CD4-positive, alpha-beta T cell (primary cell): ENCODE measurements at regions not wholly inside any gene's neighbourhood (a gene's known extent, or its start where the extent isn't known, plus 50 kb on each side); places are given as distances from the start of the nearest gene placed in this dataset.

Experiments
- ATAC-seq: fragments of 200-7000 bp; cut with Tn5 transposase; one replicate; pipeline ENCODE4 v1.10.0; 2022; ENCODE audit warnings: mild to moderate bottlenecking; ENCODE audit not compliant: poor library complexity
- CTCF ChIA-PET: fragments of 350-600 bp; sonication (Branson Sonifier 250); formaldehyde crosslinking; loops from one replicate; lab custom pipeline; 2021; ENCODE audit warnings: antibody characterized with exemption, inconsistent platforms; lab: Charles Lee
- POLR2A ChIA-PET: fragments of 350-600 bp; sonication (Branson Sonifier 250); formaldehyde crosslinking; loops from one replicate; lab custom pipeline; 2021; ENCODE audit warnings: antibody characterized with exemption, inconsistent platforms; lab: Charles Lee
- DNase-seq, 14 experiments: peaks; one replicate each; pipeline ENCODE4 v3.0.0-alpha.2; 2013 to 2020; ENCODE audit warnings: mixed read lengths in 2 of 14
- H3K27ac ChIP-seq, 2 donors: one replicate each; pipeline versions ENCODE4 v1.5.1 to v1.7.0; 2013; ENCODE audit warnings: low read length in 2 of 2, low read depth in 1 of 2, mild to moderate bottlenecking in 1 of 2
- H3K27me3 ChIP-seq, 2 experiments: 1 replicate in 1 of 2; 2 replicates in 1 of 2; pipeline versions ENCODE4 v1.6.1 to v1.7.0; 2013; ENCODE audit warnings: low read length in 2 of 2, control low read depth in 1 of 2, mild to moderate bottlenecking in 1 of 2, moderate library complexity in 1 of 2; ENCODE audit not compliant: insufficient read depth in 2 of 2, control insufficient read depth in 1 of 2
- H3K36me3 ChIP-seq: one replicate; pipeline ENCODE4 v1.6.1; 2013; ENCODE audit warnings: low read length, control low read depth; ENCODE audit not compliant: insufficient read depth
- H3K4me1 ChIP-seq: one replicate; pipeline ENCODE4 v1.6.1; 2013; ENCODE audit warnings: low read length, control low read depth; ENCODE audit not compliant: insufficient read depth
- H3K4me3 ChIP-seq: one replicate; pipeline ENCODE4 v1.5.1; 2013; ENCODE audit warnings: mild to moderate bottlenecking, low read length, moderate library complexity
- H3K9me3 ChIP-seq, 2 experiments: 1 replicate in 1 of 2; 2 replicates in 1 of 2; pipeline versions ENCODE4 v1.6.1 to v1.7.0; 2013; ENCODE audit warnings: low read length in 2 of 2, mild to moderate bottlenecking in 2 of 2, control low read depth in 1 of 2, moderate library complexity in 1 of 2; ENCODE audit not compliant: control insufficient read depth in 1 of 2, insufficient read depth in 1 of 2
- H3K27ac Mint-ChIP-seq: one replicate; pipeline ENCODE4 v1.8.0; 2020; ENCODE audit warnings: mixed read lengths
- H3K27me3 Mint-ChIP-seq: one replicate; pipeline ENCODE4 v1.8.0; 2021; ENCODE audit warnings: mixed read lengths
- H3K36me3 Mint-ChIP-seq: one replicate; pipeline ENCODE4 v1.8.0; 2021; ENCODE audit warnings: low read depth, mixed read lengths
- H3K4me1 Mint-ChIP-seq: one replicate; pipeline ENCODE4 v1.8.0; 2021; ENCODE audit warnings: low read depth, mixed read lengths
- H3K4me3 Mint-ChIP-seq: one replicate; pipeline ENCODE4 v1.8.0; 2020; ENCODE audit warnings: mild to moderate bottlenecking, mixed read lengths
- H3K9me3 Mint-ChIP-seq: one replicate; pipeline ENCODE4 v1.8.0; 2020; ENCODE audit warnings: mixed read lengths
- intact Hi-C, 2 experiments: fragments of 100-400 bp; cut with DNase I in 1 of 2; cut with micrococcal nuclease in 1 of 2; formaldehyde crosslinking; loops; one replicate each; pipeline versions ENCODE4 v1.15.1 to v1.9.0; 2023 to 2025; cut with DNase I, micrococcal nuclease
- TF ChIP-seq, protein P1 (sequence below): fragments of 200-600 bp; IDR thresholded peaks from one replicate; pipeline ENCODE4 v1.8.0; 2022; ENCODE audit warnings: antibody characterized with exemption, mild to moderate bottlenecking

DNA sequence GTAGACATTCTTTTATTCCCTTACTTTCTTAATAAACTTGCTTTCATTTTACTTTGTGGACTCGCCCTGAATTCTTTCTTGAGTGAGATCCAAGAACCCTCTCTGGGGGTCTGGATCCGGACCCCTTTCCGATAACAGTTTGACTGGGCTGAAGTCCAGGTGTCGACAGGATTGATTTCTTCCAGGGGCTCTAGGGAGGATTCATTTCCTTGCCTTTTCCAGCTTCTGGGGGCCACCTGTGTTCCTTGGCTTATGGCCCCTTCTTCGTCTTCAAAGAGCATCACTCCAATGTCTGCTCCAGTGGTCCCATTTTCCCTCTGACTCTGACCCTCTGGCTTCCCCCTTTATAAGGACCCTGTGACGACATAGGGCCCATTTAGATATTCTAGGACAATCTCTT is 67.5 kb downstream of the COPS8 start:
- Mint-ChIP-seq H3K4me1 (no peaks in the 10 kb centered on the region), H3K36me3 (no peaks in the 10 kb centered on the region), H3K27ac (no peak overlapping the region), H3K27me3 (no peaks in the 10 kb centered on the region), H3K4me3 (no peak overlapping the region), H3K9me3 (peaks cover under 1% of the 10 kb centered on the region)
- intact Hi-C loops: loop anchor here (5.0 kb wide), 1 partner anchor 269 kb away; no protein-coding TSS in a partner anchor
- POLR2A ChIA-PET: no interaction called here
- Histone ChIP-seq H3K4me1 (peaks cover 3% of the 10 kb centered on the region), H3K9me3 (peaks cover 5 to 6% of the 10 kb centered on the region in 2 experiments), H3K27ac (no peak overlapping the region), H3K27me3 (no peaks in the 10 kb centered on the region), H3K36me3 (no peaks in the 10 kb centered on the region), H3K4me3 (no peak overlapping the region)
- CTCF ChIA-PET: interaction anchor here (1.4 to 2.2 kb wide), 2 partner anchors 268 to 322 kb away, joined by 5 to 10 read pairs; no protein-coding TSS in a partner anchor
- TF ChIP-seq, protein P1, sequence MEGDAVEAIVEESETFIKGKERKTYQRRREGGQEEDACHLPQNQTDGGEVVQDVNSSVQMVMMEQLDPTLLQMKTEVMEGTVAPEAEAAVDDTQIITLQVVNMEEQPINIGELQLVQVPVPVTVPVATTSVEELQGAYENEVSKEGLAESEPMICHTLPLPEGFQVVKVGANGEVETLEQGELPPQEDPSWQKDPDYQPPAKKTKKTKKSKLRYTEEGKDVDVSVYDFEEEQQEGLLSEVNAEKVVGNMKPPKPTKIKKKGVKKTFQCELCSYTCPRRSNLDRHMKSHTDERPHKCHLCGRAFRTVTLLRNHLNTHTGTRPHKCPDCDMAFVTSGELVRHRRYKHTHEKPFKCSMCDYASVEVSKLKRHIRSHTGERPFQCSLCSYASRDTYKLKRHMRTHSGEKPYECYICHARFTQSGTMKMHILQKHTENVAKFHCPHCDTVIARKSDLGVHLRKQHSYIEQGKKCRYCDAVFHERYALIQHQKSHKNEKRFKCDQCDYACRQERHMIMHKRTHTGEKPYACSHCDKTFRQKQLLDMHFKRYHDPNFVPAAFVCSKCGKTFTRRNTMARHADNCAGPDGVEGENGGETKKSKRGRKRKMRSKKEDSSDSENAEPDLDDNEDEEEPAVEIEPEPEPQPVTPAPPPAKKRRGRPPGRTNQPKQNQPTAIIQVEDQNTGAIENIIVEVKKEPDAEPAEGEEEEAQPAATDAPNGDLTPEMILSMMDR: no peak
- DNase-seq (no peak), ATAC-seq (no peak)

DNA sequence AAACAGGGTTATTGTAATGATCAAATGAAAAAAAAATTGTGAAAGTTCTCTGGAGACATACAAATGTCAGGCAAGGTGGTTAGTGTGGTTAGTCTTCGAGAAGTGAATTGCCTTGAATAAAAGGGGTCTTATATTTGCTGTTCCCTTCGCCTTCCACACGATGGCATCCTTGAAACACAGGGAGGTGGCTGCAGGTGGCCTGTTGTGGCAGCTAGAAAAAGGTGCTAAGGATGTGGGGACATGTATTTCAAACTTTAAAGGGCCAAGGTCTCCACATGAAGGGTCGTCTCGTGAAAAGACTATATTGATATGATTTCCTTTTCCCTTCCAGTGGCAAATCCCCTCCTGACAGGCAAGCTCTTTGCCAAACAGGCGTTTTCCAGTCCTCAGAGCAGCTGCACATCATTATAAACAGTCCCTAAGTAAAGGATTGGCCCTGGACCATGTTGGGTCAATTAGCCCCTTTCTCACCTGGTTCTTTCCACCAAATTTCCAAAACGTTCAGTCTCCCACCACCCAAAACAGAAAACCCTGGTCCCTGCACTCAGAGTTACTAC is 68.5 kb downstream of the COPS8 start:
- Histone ChIP-seq H3K4me3 (no peak overlapping the region), H3K27ac (no peak overlapping the region), H3K36me3 (no peaks in the 10 kb centered on the region), H3K9me3 (no peaks in the 10 kb centered on the region), H3K27me3 (no peaks in the 10 kb centered on the region), H3K4me1 (peaks cover 4% of the 10 kb centered on the region)
- POLR2A ChIA-PET: interaction anchor here (0.8 to 0.9 kb wide), 2 partner anchors 267 to 321 kb away, joined by 3 to 5 read pairs; no protein-coding TSS in a partner anchor
- Mint-ChIP-seq H3K4me3 (no peak overlapping the region), H3K4me1 (no peaks in the 10 kb centered on the region), H3K27ac (no peak overlapping the region), H3K36me3 (no peaks in the 10 kb centered on the region), H3K27me3 (no peaks in the 10 kb centered on the region), H3K9me3 (no peaks in the 10 kb centered on the region)
- CTCF ChIA-PET: interaction anchor here (0.8 to 2.2 kb wide), 4 partner anchors 267 to 418 kb away, joined by 3 to 11 read pairs (median 8); no protein-coding TSS in a partner anchor
- intact Hi-C loops: loop anchor here (1.0 to 5.0 kb wide), 4 partner anchors 268 to 591 kb away; no protein-coding TSS in a partner anchor
- ATAC-seq (peak; percentile 66), DNase-seq (peak; percentile 17 to 74 (median 40))
- TF ChIP-seq, protein P1: peak; percentile 61

DNA sequence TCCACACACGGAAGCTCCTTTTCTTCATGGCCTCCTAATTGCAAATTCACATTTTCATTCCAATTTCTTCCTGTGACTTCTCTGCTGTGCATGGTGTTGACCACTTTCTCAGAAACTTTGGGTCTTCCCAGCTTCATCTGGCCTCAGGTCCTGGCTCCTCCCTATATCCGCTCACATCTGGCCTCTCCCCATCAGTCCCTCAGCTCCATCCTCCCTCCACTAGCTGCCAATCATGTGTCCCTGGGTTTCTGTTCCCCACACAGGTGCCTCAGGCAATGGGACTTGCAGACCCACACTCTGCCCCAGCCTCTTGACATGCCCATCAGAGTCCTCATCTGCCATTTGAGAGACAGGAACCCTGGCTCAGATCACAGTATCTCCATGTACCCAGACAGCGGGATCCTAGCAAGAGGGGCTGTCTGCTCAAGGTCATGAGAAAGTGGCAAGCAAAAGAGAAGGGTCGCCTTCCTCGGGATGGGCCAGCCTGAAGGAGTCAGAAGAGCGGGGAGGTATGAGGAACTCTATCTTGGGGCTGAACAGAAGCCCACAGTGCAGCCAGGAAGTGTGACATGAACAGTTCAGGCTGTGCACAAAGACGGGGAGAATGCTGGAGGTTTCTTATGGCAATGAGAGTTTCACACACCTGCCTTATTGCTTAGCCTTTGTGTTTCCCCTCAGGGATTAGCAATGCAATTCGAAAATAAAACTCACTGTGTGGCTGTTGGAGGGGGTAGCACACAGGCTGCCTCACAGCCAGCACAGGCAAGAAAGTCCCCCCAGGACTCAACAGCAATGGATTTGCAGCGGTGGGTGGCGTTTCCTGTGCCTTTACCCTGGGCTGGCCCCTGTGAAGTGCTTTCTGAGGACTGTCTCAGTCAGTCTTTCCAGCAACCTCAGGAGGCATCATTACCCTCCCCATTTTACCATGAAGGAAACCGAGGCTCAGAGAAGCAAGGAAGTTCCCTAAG is 69.5 kb downstream of the COPS8 start:
- no peaks in the 10 kb centered on the region for H3K27me3 ChIP-seq
- no peaks in the 10 kb centered on the region for H3K36me3 ChIP-seq
- H3K9me3 ChIP-seq: no peaks in the 10 kb centered on the region
- Mint-ChIP-seq H3K9me3 (no peaks in the 10 kb centered on the region), H3K36me3 (no peaks in the 10 kb centered on the region), H3K27me3 (no peaks in the 10 kb centered on the region), H3K27ac (no peak overlapping the region), H3K4me3 (no peak overlapping the region), H3K4me1 (no peaks in the 10 kb centered on the region)
- H3K4me1 ChIP-seq: peaks cover 5% of the 10 kb centered on the region
- H3K27ac ChIP-seq: no peak overlapping the region
- no peak overlapping the region for H3K4me3 ChIP-seq
- intact Hi-C loops: loop anchor here (1.0 to 5.0 kb wide), 4 partner anchors 267 to 590 kb away; no protein-coding TSS in a partner anchor
- no peak for ATAC-seq
- TF ChIP-seq, protein P1: no peak
- ChIA-PET POLR2A (no interaction called here), CTCF (interaction anchor here (0.8 to 2.2 kb wide), 3 partner anchors 320 to 417 kb away, joined by 3 to 11 read pairs (median 10); no protein-coding TSS in a partner anchor)
- DNase-seq: no peak
